Caki2 (cell line): ENCODE measurements at regions not wholly inside any gene's neighbourhood (a gene's known extent, or its start where the extent isn't known, plus 50 kb on each side); places are given as distances from the start of the nearest gene placed in this dataset.
"Not testable (repeated sequence)": the region's sequence is repeated elsewhere in the genome, so short reads cannot be mapped to it uniquely, and the experiment has no call there.

Experiments
- DNase-seq: peaks from one replicate; pipeline ENCODE4 v3.0.0-alpha.2; 2015; ENCODE audit warnings: low read depth
- in situ Hi-C: cut with HindIII; loops from 2 replicates; pipeline ENCODE4 v1.10.0; 2016; ENCODE audit warnings: low sequenced_read_pairs, low pct_unique_long_range_greater_than_20kb, mixed read lengths

GRCh38 chrX:140354431-140355120, 150.3 kb downstream of the SOX3 start:
- DNase-seq: no peak
- in situ Hi-C loops: no loop called here

GRCh38 chrX:140346729-140347128, 158.1 kb downstream of the SOX3 start:
- peak; percentile 21 for DNase-seq
- in situ Hi-C loops: no loop called here

- in situ Hi-C loops: no loop called here
- peak; percentile 75 for DNase-seq
Measured at GRCh38 chrX:140343226-140343868, 161.5 kb downstream of the SOX3 start.

- in situ Hi-C loops: no loop called here
- peak; percentile 11 for DNase-seq
Measured at GRCh38 chrX:140342410-140342809, 162.5 kb downstream of the SOX3 start.

- no peak for DNase-seq
- in situ Hi-C loops: no loop called here
Measured at GRCh38 chrX:140337263-140337662, 167.6 kb downstream of the SOX3 start.

- in situ Hi-C loops: no loop called here
- DNase-seq: no peak
Measured at GRCh38 chrX:140318296-140318695, 186.6 kb downstream of the SOX3 start.

- no peak for DNase-seq
- in situ Hi-C loops: no loop called here
Measured at GRCh38 chrX:140317462-140317861, 187.4 kb downstream of the SOX3 start.

GRCh38 chrX:140298960-140299825, 205.7 kb downstream of the SOX3 start:
- no peak for DNase-seq
- in situ Hi-C loops: no loop called here

GRCh38 chrX:140297273-140297672, 207.6 kb downstream of the SOX3 start:
- no peak for DNase-seq
- in situ Hi-C loops: no loop called here

- in situ Hi-C loops: no loop called here
- no peak for DNase-seq
Measured at GRCh38 chrX:140292961-140293360, 211.9 kb downstream of the SOX3 start.

GRCh38 chrX:140292188-140292587, 212.7 kb downstream of the SOX3 start:
- in situ Hi-C loops: no loop called here

GRCh38 chrX:140274811-140275525, 229.9 kb downstream of the SOX3 start:
- DNase-seq: peak; percentile 8
- in situ Hi-C loops: no loop called here

More at GRCh38 chrX:140292188-140292587, 212.7 kb downstream of the SOX3 start:
- no peak for DNase-seq

- in situ Hi-C loops: no loop called here
- no peak for DNase-seq
Measured at GRCh38 chrX:140273921-140274320, 230.9 kb downstream of the SOX3 start.

- in situ Hi-C loops: no loop called here
- DNase-seq: no peak
Measured at GRCh38 chrX:140250391-140250790, 254.5 kb downstream of the SOX3 start.

GRCh38 chrX:140249088-140249487, 255.8 kb downstream of the SOX3 start:
- no peak for DNase-seq
- in situ Hi-C loops: no loop called here

- no peak for DNase-seq
- in situ Hi-C loops: no loop called here
Measured at GRCh38 chrX:140229191-140229590, 263.9 kb upstream of the CXorf66 start.

GRCh38 chrX:140226037-140226436, 260.7 kb upstream of the CXorf66 start:
- DNase-seq, in situ Hi-C loops: not testable (repeated sequence)

- DNase-seq, in situ Hi-C loops: not testable (repeated sequence)
Measured at GRCh38 chrX:140215894-140216293, 250.6 kb upstream of the CXorf66 start.
